CD14-positive monocyte (primary cell): ENCODE measurements at regions not wholly inside any gene's neighbourhood (a gene's known extent, or its start where the extent isn't known, plus 50 kb on each side); places are given as distances from the start of the nearest gene placed in this dataset.

Source experiments
- DNase-seq, 3 donors: peaks; one replicate each; pipeline ENCODE4 v3.0.0-alpha.2; 2011 to 2022
- H2AFZ ChIP-seq: 2 replicates; pipeline ENCODE4 v1.6.0; 2012; ENCODE audit warnings: mild to moderate bottlenecking, low read depth, low read length, inconsistent platforms; ENCODE audit not compliant: insufficient read depth, poor library complexity, severe bottlenecking
- H3K27ac ChIP-seq, 2 donors: 1 replicate in 1 of 2; 2 replicates in 1 of 2; pipeline ENCODE4 v1.5.1; 2012 to 2013; ENCODE audit warnings: low read length in 2 of 2, control low read depth in 1 of 2, inconsistent platforms in 1 of 2, low read depth in 1 of 2, mild to moderate bottlenecking in 1 of 2
- H3K27me3 ChIP-seq, 2 donors: one replicate each; pipeline versions ENCODE4 v1.6.0 to v1.6.1; 2011 to 2013; ENCODE audit warnings: low read length in 2 of 2; ENCODE audit not compliant: control insufficient read depth in 2 of 2, insufficient read depth in 2 of 2
- H3K36me3 ChIP-seq, 2 donors: replicated peaks in 1 of 2; 1 replicate in 1 of 2; 2 replicates in 1 of 2; pipeline versions ENCODE4 v1.5.1 to v1.6.1; 2012 to 2013; ENCODE audit warnings: low read length in 2 of 2, control low read depth in 1 of 2, inconsistent platforms in 1 of 2, mild to moderate bottlenecking in 1 of 2; ENCODE audit not compliant: insufficient read depth in 2 of 2, control insufficient read depth in 1 of 2
- H3K4me1 ChIP-seq, 2 donors: 1 replicate in 1 of 2; 2 replicates in 1 of 2; pipeline versions ENCODE4 v1.5.1 to v1.6.1; 2012 to 2013; ENCODE audit warnings: low read length in 2 of 2, control low read depth in 1 of 2, inconsistent platforms in 1 of 2, mild to moderate bottlenecking in 1 of 2, moderate library complexity in 1 of 2; ENCODE audit not compliant: insufficient read depth in 2 of 2, control insufficient read depth in 1 of 2
- H3K4me2 ChIP-seq: replicated peaks from 2 replicates; pipeline ENCODE3; 2012; ENCODE audit warnings: low read length, moderate library complexity, mild to moderate bottlenecking; ENCODE audit not compliant: poor library complexity, severe bottlenecking; ENCODE audit errors: extremely low read depth
- H3K4me3 ChIP-seq, 3 experiments: fragments of 200-600 bp in 1 of 3; sonication (generic) in 1 of 3; replicated peaks in 1 of 3; 1 replicate in 2 of 3; 2 replicates in 1 of 3; pipeline ENCODE4 v1.5.1; 2011 to 2013; ENCODE audit warnings: low read length in 3 of 3, mild to moderate bottlenecking in 3 of 3, control low read depth in 2 of 3, low read depth in 2 of 3, inconsistent platforms in 1 of 3, moderate library complexity in 1 of 3
- H3K79me2 ChIP-seq: 2 replicates; pipeline ENCODE4 v1.6.0; 2012; ENCODE audit warnings: mild to moderate bottlenecking, control low read depth, inconsistent platforms, low read length, moderate library complexity; ENCODE audit not compliant: insufficient read depth
- H3K9ac ChIP-seq: 2 replicates; pipeline ENCODE4 v1.6.0; 2017; ENCODE audit warnings: low read length, mild to moderate bottlenecking; ENCODE audit not compliant: insufficient read depth, poor library complexity, severe bottlenecking
- H3K9me3 ChIP-seq, 2 donors: replicated peaks in 1 of 2; 1 replicate in 1 of 2; 2 replicates in 1 of 2; pipeline versions ENCODE4 v1.5.1 to v1.6.1; 2012 to 2013; ENCODE audit warnings: low read length in 2 of 2, control low read depth in 1 of 2; ENCODE audit not compliant: control insufficient read depth in 1 of 2, insufficient read depth in 1 of 2
- H4K20me1 ChIP-seq: 2 replicates; pipeline ENCODE4 v1.6.0; 2012; ENCODE audit warnings: mild to moderate bottlenecking, low read length, control low read depth, moderate library complexity; ENCODE audit not compliant: insufficient read depth
- H3K27ac Mint-ChIP-seq, 7 donors: one replicate each; pipeline ENCODE4 v1.8.0; 2020; ENCODE audit warnings: mild to moderate bottlenecking in 7 of 7, mixed read lengths in 7 of 7, moderate library complexity in 6 of 7, inconsistent platforms in 2 of 7
- H3K27me3 Mint-ChIP-seq, 3 donors: one replicate each; pipeline ENCODE4 v1.8.0; 2021 to 2022; ENCODE audit warnings: low read depth in 3 of 3, mild to moderate bottlenecking in 3 of 3, mixed read lengths in 3 of 3, moderate library complexity in 3 of 3, inconsistent platforms in 1 of 3
- H3K36me3 Mint-ChIP-seq, 2 donors: one replicate each; pipeline ENCODE4 v1.8.0; 2020; ENCODE audit warnings: mixed read lengths in 2 of 2, inconsistent platforms in 1 of 2, mild to moderate bottlenecking in 1 of 2
- H3K4me1 Mint-ChIP-seq: one replicate; pipeline ENCODE4 v1.8.0; 2020; ENCODE audit warnings: mild to moderate bottlenecking, mixed read lengths
- H3K4me3 Mint-ChIP-seq, 2 donors: one replicate each; pipeline ENCODE4 v1.8.0; 2020; ENCODE audit warnings: mild to moderate bottlenecking in 2 of 2, mixed read lengths in 2 of 2, moderate library complexity in 1 of 2
- H3K9me3 Mint-ChIP-seq, 7 donors: one replicate each; pipeline ENCODE4 v1.8.0; 2020 to 2022; ENCODE audit warnings: mixed read lengths in 7 of 7, mild to moderate bottlenecking in 6 of 7, moderate library complexity in 6 of 7, inconsistent platforms in 2 of 7
- WGBS: methylation state at CpG from one replicate; pipeline ENCODE4 v1.1.5; 2013; ENCODE audit warnings: missing lambda C conversion rate; ENCODE audit not compliant: insufficient coverage; 5-methylcytosine and 5-hydroxymethylcytosine counted together
- intact Hi-C, 2 donors: fragments of 100-400 bp; cut with micrococcal nuclease; formaldehyde crosslinking; loops; one replicate each; pipeline versions ENCODE4 v1.15.0 to v1.15.1; 2023
- TF ChIP-seq, protein P1 (sequence below): fragments of 200-600 bp; IDR thresholded peaks from one replicate; pipeline ENCODE4 v1.8.0; 2022; ENCODE audit warnings: antibody characterized with exemption, mild to moderate bottlenecking

DNA sequence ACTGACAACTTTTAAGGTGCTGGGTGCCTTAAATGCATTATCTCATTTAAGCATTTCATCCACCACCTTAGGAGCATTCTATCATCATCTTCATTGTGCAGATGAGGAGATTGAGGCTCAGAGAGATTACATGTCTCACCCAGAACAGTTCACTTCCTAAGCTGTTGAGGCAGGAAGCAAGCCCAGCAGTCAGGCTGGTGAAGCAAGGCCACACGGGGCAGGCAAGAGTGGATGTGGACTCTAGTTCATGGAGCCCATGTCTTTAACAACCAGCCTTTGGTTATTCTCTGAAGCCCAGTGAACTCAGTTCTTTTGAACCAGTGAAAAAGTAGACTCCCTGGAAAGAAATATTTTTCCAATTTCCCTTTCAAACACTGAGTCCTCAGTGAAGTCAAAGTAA, 294.8 kb upstream of the MGAT5 start:
- TF ChIP-seq, protein P1, sequence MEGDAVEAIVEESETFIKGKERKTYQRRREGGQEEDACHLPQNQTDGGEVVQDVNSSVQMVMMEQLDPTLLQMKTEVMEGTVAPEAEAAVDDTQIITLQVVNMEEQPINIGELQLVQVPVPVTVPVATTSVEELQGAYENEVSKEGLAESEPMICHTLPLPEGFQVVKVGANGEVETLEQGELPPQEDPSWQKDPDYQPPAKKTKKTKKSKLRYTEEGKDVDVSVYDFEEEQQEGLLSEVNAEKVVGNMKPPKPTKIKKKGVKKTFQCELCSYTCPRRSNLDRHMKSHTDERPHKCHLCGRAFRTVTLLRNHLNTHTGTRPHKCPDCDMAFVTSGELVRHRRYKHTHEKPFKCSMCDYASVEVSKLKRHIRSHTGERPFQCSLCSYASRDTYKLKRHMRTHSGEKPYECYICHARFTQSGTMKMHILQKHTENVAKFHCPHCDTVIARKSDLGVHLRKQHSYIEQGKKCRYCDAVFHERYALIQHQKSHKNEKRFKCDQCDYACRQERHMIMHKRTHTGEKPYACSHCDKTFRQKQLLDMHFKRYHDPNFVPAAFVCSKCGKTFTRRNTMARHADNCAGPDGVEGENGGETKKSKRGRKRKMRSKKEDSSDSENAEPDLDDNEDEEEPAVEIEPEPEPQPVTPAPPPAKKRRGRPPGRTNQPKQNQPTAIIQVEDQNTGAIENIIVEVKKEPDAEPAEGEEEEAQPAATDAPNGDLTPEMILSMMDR, result no peak
- H3K4me2 ChIP-seq, result no peak overlapping the region
- H3K9ac ChIP-seq, result no peak overlapping the region
- H3K4me3 ChIP-seq, result no peak overlapping the region
- no peak overlapping the region for H2AFZ ChIP-seq
- H4K20me1 ChIP-seq, result no peaks in the 10 kb centered on the region
- no peak overlapping the region for H3K4me3 Mint-ChIP-seq
- DNase-seq, result no peak
- no peaks in the 10 kb centered on the region for H3K27me3 ChIP-seq
- no peaks in the 10 kb centered on the region for H3K36me3 ChIP-seq
- H3K9me3 ChIP-seq, result no peaks in the 10 kb centered on the region
- H3K9me3 Mint-ChIP-seq, result peaks cover 0 to 3% (median 0%) of the 10 kb centered on the region in 7 donors
- no peaks in the 10 kb centered on the region for H3K4me1 Mint-ChIP-seq
- WGBS, result 57% methylated on average over 1 of the region's 1 CpG
- no peak overlapping the region for H3K27ac Mint-ChIP-seq
- no peak overlapping the region for H3K27ac ChIP-seq
- H3K79me2 ChIP-seq, result no peaks in the 10 kb centered on the region
- peaks cover 5 to 12% (median 9%) of the 10 kb centered on the region in 3 donors for H3K27me3 Mint-ChIP-seq
- H3K4me1 ChIP-seq, result no peaks in the 10 kb centered on the region
- intact Hi-C loops, result no loop called here
- H3K36me3 Mint-ChIP-seq, result no peaks in the 10 kb centered on the region

DNA sequence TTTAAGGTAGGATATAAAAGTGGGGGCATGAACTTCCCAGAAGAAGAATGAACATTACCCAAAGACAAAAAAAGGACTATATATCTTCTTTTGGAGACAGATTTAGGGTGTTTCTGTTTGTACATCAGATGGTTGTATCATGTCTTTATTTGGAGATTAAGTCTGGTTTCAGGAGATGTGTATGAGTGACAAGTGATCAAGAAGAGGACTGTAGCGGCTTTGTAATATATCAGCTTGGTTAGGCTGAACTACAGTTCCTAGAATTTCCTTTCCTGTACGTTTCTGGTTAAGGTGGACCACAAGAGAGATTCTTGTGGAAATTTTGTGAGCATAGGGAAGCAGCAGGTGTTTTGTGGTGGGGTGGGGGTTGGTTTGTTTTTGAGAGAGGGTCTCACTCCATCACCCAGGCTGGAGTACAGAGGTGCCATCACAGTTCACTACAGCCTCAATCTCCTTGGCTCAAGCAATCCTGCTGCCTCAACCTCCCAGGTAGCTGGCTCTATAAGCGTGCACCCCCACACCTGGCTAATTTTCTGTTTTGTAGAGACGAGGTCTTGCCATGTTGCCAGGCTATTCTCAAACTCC, 287.1 kb upstream of the MGAT5 start:
- Histone ChIP-seq H3K4me2 (no peak overlapping the region), H3K27ac (no peak overlapping the region), H3K4me1 (no peaks in the 10 kb centered on the region), H3K4me3 (no peak overlapping the region), H3K27me3 (no peaks in the 10 kb centered on the region), H3K9ac (no peak overlapping the region), H2AFZ (no peak overlapping the region), H4K20me1 (no peaks in the 10 kb centered on the region), H3K79me2 (no peaks in the 10 kb centered on the region), H3K36me3 (no peaks in the 10 kb centered on the region), H3K9me3 (no peaks in the 10 kb centered on the region)
- Mint-ChIP-seq H3K4me3 (no peak overlapping the region), H3K36me3 (no peaks in the 10 kb centered on the region), H3K27ac (no peak overlapping the region), H3K27me3 (peaks cover 0 to 3% (median 2%) of the 10 kb centered on the region in 3 donors), H3K9me3 (peaks cover 0 to 2% (median 0%) of the 10 kb centered on the region in 7 donors), H3K4me1 (peaks cover 2% of the 10 kb centered on the region)
- TF ChIP-seq, protein P1, result no peak
- WGBS, result 93% methylated on average over 3 of the region's 4 CpGs
- intact Hi-C loops, result no loop called here
- no peak for DNase-seq
